HAP-1 (cell line): ENCODE measurements at regions not wholly inside any gene's neighbourhood (a gene's known extent, or its start where the extent isn't known, plus 50 kb on each side); places are given as distances from the start of the nearest gene placed in this dataset.
"Not testable (repeated sequence)": the region's sequence is repeated elsewhere in the genome, so short reads cannot be mapped to it uniquely, and the experiment has no call there.

Source experiments
- DNase-seq, 2 experiments: peaks; one replicate each; pipeline ENCODE4 v3.0.0-alpha.2; 2016 to 2020; ENCODE audit warnings: low spot score in 2 of 2
- H3K27me3 ChIP-seq: fragments of 250-450 bp; sonication (Bioruptor Pico); 2 replicates; pipeline ENCODE4 v1.5.1; 2020; ENCODE audit warnings: low read depth, mild to moderate bottlenecking, moderate library complexity
- H3K36me3 ChIP-seq: fragments of 250-450 bp; sonication (Bioruptor Pico); replicated peaks from 2 replicates; pipeline ENCODE4 v1.5.1; 2020; ENCODE audit warnings: mild to moderate bottlenecking
- H3K4me1 ChIP-seq: fragments of 250-450 bp; sonication (Bioruptor Pico); 2 replicates; pipeline ENCODE4 v1.5.1; 2020; ENCODE audit warnings: mild to moderate bottlenecking
- H3K4me3 ChIP-seq: fragments of 250-450 bp; sonication (Bioruptor Pico); 2 replicates; pipeline ENCODE4 v1.5.1; 2020; ENCODE audit warnings: mild to moderate bottlenecking, moderate library complexity
- H3K9me3 ChIP-seq: fragments of 250-450 bp; sonication (Bioruptor Pico); 2 replicates; pipeline ENCODE4 v1.5.1; 2020; ENCODE audit warnings: mild to moderate bottlenecking, moderate library complexity
- in situ Hi-C: fragments of 300-500 bp; cut with MboI; formaldehyde crosslinking; loops from 3 replicates; pipeline ENCODE4 v1.14.3; 2020; ENCODE audit warnings: low sequenced_read_pairs, inconsistent platforms, mixed read lengths

DNA sequence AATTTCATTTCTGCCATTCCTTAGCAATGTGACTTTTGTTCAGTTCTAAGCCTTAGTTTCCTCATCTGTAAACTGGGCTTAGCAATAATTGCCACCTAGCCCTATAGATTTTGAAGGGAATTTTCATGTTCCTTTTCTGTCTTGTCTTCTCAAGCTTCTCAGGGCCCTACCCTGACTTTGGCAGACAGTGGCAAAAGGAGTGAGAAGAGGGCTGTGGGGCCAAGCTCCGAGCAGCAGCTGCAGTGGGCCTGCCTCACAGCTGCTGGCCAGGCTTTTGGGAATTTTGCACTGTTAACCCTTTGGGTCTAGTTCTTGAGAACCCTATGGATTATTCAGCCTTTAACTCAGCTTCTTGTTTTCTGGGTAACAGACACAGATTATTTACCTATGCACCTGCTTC, 67.6 kb upstream of the IGSF1 start:
- H3K27me3 ChIP-seq: peaks cover 2% of the 10 kb centered on the region; the same call in 1 of the 2 replicates
- in situ Hi-C loops: no loop called here
- no peaks in the 10 kb centered on the region for H3K9me3 ChIP-seq

DNA sequence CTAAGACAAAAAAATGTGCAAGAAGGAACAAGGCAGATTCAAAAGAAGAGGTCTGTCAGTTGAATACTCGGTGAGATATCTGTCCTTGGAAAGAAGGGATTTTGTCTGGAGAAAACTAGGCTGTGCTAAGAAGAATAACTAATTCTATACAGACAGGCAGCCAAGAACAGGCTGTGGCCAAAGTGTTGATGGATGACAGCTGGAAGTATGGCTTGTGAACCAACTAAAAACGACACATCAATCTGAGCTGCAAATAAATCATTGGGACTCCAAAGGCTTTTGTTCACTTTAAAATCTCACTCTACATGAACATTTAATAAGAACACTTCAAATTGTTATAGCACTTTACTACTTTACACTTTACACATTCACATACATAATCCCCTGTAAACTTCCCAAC, 70.5 kb upstream of the IGSF1 start:
- no peak for DNase-seq
- Histone ChIP-seq H3K4me3 (no peak overlapping the region), H3K4me1 (no peaks in the 10 kb centered on the region), H3K9me3 (no peaks in the 10 kb centered on the region), H3K36me3 (no peaks in the 10 kb centered on the region), H3K27me3 (peaks cover 2% of the 10 kb centered on the region; the same call in 1 of the 2 replicates)
- in situ Hi-C loops: no loop called here

More for the DNA sequence above, 67.6 kb upstream of the IGSF1 start:
- Histone ChIP-seq H3K4me3 (no peak overlapping the region), H3K36me3 (no peaks in the 10 kb centered on the region), H3K4me1 (no peaks in the 10 kb centered on the region)
- DNase-seq: no peak

DNA sequence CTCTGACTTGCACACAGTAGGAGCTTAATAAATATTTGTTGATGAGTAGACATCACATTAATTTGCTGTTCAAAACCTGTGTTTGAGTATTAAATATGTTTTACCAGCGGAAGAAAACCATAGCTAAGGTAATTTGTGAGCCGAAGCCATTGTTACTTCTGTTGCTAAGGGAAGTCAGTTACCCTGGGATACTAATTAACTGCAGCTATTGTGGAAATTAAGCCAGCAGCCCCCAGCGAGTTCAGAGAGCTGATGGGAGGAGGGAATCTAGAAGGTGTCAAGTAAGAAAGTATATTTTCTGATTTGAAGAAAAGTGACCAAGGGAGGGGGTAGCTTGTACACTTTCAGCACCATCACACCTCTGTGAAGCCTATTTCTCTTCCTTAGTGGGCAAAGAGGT, 76.7 kb upstream of the IGSF1 start:
- no peaks in the 10 kb centered on the region for H3K9me3 ChIP-seq
- in situ Hi-C loops: no loop called here
- no peak overlapping the region for H3K4me3 ChIP-seq
- no peaks in the 10 kb centered on the region for H3K36me3 ChIP-seq
- H3K4me1 ChIP-seq: no peaks in the 10 kb centered on the region
- no peaks in the 10 kb centered on the region for H3K27me3 ChIP-seq
- no peak for DNase-seq

- Histone ChIP-seq H3K27me3 (no peaks in the 10 kb centered on the region), H3K36me3 (no peaks in the 10 kb centered on the region), H3K4me1 (no peaks in the 10 kb centered on the region), H3K9me3 (no peaks in the 10 kb centered on the region), H3K4me3 (no peak overlapping the region)
- in situ Hi-C loops: no loop called here
- DNase-seq: no peak
Observed at GRCh38 chrX:131366407-131366806, 77.3 kb upstream of the IGSF1 start.

DNA sequence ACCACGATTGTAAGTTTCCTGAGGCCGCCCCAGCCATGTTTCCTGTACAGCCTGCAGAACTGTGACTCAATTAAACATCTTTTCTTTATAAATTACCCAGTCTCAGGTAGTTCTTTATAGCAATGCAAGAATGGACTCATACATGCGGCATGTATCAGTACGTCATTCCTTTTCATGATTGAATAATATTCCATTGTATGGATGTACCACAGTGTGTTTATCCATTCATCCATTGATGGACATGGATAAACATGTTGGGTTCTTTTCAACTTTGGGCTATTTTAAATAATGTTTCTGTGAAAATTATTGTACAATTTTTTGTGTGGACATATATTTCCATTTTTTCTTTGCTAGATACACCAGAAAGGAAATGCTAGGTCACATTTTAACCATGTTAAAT, 99.2 kb upstream of the IGSF1 start:
- no peak overlapping the region for H3K4me3 ChIP-seq
- DNase-seq: no peak
- no peaks in the 10 kb centered on the region for H3K4me1 ChIP-seq
- H3K27me3 ChIP-seq: no peaks in the 10 kb centered on the region
- H3K9me3 ChIP-seq: peaks cover 2% of the 10 kb centered on the region; the same call in 1 of the 2 replicates
- in situ Hi-C loops: no loop called here
- no peaks in the 10 kb centered on the region for H3K36me3 ChIP-seq

GRCh38 chrX:131392666-131393065, 103.6 kb upstream of the IGSF1 start:
- no peak overlapping the region for H3K4me3 ChIP-seq
- peaks cover 2% of the 10 kb centered on the region; the same call in 1 of the 2 replicates for H3K9me3 ChIP-seq
- DNase-seq: no peak
- no peaks in the 10 kb centered on the region for H3K4me1 ChIP-seq
- in situ Hi-C loops: no loop called here
- H3K27me3 ChIP-seq: no peaks in the 10 kb centered on the region
- H3K36me3 ChIP-seq: no peaks in the 10 kb centered on the region

- DNase-seq: no peak
- in situ Hi-C loops: no loop called here
- H3K27me3 ChIP-seq: no peaks in the 10 kb centered on the region
Observed at GRCh38 chrX:131393426-131393825, 104.3 kb upstream of the IGSF1 start.

GRCh38 chrX:131394384-131394783, 105.3 kb upstream of the IGSF1 start:
- no peak overlapping the region for H3K4me3 ChIP-seq
- H3K9me3 ChIP-seq: no peaks in the 10 kb centered on the region
- H3K4me1 ChIP-seq: no peaks in the 10 kb centered on the region
- H3K36me3 ChIP-seq: no peaks in the 10 kb centered on the region
- no peak for DNase-seq
- H3K27me3 ChIP-seq: 0 out of 2 replicates have a peak, but pooled peaks cover 3% of the 10 kb centered on the region
- in situ Hi-C loops: no loop called here

More at GRCh38 chrX:131393426-131393825, 104.3 kb upstream of the IGSF1 start:
- H3K4me3 ChIP-seq: no peak overlapping the region
- no peaks in the 10 kb centered on the region for H3K36me3 ChIP-seq
- peaks cover under 1% of the 10 kb centered on the region; the same call in 1 of the 2 replicates for H3K9me3 ChIP-seq
- no peaks in the 10 kb centered on the region for H3K4me1 ChIP-seq

DNA sequence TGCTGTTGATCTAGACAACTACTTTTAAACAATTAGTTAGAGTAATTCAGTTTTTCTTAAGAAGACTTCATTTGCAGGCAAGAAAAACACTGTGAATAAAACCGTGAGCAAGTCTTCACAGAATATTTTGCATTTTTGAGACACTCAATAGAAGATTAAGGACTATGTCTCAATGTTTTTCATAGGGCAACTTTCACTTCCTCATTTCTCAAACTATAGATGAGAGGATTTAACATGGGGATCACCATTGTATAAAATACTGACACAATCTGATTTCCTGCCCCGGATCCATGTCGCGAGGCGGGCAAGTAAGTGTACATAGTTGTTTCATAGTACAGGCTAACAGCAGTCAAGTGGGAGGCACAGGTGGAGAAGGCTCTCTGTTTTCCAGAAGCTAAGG, 108.8 kb upstream of the IGSF1 start:
- Histone ChIP-seq H3K4me1 (no peaks in the 10 kb centered on the region), H3K4me3 (no peak overlapping the region), H3K36me3 (no peaks in the 10 kb centered on the region), H3K9me3 (no peaks in the 10 kb centered on the region), H3K27me3 (peaks cover 3% of the 10 kb centered on the region; the same call in 1 of the 2 replicates)
- no peak for DNase-seq
- in situ Hi-C loops: no loop called here

- Histone ChIP-seq H3K36me3 (no peaks in the 10 kb centered on the region), H3K9me3 (no peaks in the 10 kb centered on the region), H3K4me3 (no peak overlapping the region), H3K27me3 (peaks cover 3% of the 10 kb centered on the region; the same call in 1 of the 2 replicates), H3K4me1 (no peaks in the 10 kb centered on the region)
- in situ Hi-C loops: no loop called here
- no peak for DNase-seq
Observed at GRCh38 chrX:131399678-131400428, 110.7 kb upstream of the IGSF1 start.

DNA sequence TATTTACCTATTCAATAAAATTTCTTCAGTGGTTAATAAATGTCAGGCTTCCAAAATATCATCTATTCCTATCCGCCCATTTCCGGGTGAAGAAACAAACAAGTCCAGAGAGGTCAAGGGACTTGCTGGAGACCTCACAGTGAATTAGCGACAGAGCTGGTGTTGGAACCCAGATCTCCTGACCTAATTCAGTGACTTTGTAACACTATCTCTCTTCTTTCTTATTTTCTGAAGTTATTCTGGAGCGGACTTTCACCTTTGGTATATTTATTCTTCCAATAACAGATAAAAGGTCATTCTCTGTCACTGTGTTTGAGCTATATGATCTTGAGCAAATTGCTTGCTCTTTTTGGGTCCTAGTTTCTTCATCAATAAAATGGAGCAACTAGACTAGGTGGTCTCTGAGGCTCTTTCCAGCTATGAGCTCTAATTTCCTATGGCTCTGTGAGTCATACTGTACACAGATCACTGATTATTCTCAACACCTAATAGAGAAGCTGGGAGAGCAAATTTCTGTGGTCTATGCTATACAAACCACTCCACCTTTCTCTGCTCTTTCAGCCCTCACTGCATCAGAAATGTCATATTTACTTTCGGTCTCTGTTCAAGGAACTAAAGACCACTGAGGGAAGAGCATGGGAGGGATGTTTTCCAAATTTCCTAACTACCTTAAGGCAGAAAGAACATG, 113.2 kb upstream of the IGSF1 start:
- in situ Hi-C loops: no loop called here
- no peak for DNase-seq
- no peaks in the 10 kb centered on the region for H3K9me3 ChIP-seq
- no peaks in the 10 kb centered on the region for H3K4me1 ChIP-seq
- peaks cover 3% of the 10 kb centered on the region; the same call in 1 of the 2 replicates for H3K27me3 ChIP-seq
- H3K36me3 ChIP-seq: no peaks in the 10 kb centered on the region
- H3K4me3 ChIP-seq: no peak overlapping the region

- Histone ChIP-seq H3K4me3 (no peak overlapping the region), H3K4me1 (no peaks in the 10 kb centered on the region), H3K9me3 (no peaks in the 10 kb centered on the region), H3K27me3 (no peaks in the 10 kb centered on the region), H3K36me3 (no peaks in the 10 kb centered on the region)
- no peak for DNase-seq
- in situ Hi-C loops: no loop called here
Observed at GRCh38 chrX:131405497-131405896, 116.4 kb upstream of the IGSF1 start.

DNA sequence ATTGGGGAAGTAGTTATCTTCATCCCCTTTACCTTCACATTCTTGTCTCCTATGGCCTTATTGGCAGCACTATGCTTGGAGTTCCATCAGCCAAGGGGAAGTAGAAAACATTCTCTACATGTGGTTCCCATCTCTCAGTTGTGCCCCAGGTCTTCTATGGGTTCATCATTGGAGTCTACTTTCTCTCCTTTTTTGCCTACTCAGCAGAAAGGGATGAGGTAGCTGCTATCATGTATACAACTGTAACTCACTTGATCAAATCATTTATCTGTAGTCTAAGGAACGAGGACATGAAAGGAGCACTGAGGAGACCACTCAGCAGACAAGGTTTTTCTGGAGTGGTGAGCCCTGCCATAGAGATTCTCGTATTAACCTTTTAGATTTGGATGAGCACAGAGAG, 119.0 kb upstream of the OR13H1 start:
- no peaks in the 10 kb centered on the region for H3K36me3 ChIP-seq
- no peaks in the 10 kb centered on the region for H3K9me3 ChIP-seq
- H3K4me1 ChIP-seq: no peaks in the 10 kb centered on the region
- peaks cover 3% of the 10 kb centered on the region for H3K27me3 ChIP-seq
- H3K4me3 ChIP-seq: no peak overlapping the region
- DNase-seq: no peak
- in situ Hi-C loops: no loop called here

- in situ Hi-C loops, H3K4me1 ChIP-seq, DNase-seq, H3K4me3 ChIP-seq, H3K9me3 ChIP-seq, H3K27me3 ChIP-seq, H3K36me3 ChIP-seq: not testable (repeated sequence)
Observed at GRCh38 chrX:131430465-131430864, 113.4 kb upstream of the OR13H1 start.
